ENCODE measurements at regions not wholly inside any gene's neighbourhood (a gene's known extent, or its start where the extent isn't known, plus 50 kb on each side); places are given as distances from the start of the nearest gene placed in this dataset.
"Not testable (repeated sequence)": the region's sequence is repeated elsewhere in the genome, so short reads cannot be mapped to it uniquely, and the experiment has no call there.

DNA sequence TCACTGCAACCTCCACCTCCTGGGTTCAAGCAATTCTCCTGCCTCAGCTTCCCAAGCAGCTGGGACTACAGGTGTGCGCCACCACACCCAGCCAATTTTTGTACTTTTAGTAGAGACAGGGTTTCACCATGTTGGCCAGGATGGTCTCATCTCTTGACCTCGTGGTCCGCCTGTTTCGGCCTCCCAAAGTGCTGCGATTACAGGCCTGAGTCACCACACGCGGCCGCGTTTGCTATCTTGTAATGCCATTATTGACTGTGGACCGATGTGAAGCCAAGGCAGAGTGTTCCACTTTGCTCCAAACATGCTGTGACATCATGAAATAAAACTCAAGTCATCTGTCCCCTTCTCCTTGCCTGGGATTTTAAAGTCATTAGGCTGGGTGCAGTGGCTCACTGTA lies 72.1 kb upstream of the CHD2 start:
- not testable (repeated sequence) for DNase-seq

DNA sequence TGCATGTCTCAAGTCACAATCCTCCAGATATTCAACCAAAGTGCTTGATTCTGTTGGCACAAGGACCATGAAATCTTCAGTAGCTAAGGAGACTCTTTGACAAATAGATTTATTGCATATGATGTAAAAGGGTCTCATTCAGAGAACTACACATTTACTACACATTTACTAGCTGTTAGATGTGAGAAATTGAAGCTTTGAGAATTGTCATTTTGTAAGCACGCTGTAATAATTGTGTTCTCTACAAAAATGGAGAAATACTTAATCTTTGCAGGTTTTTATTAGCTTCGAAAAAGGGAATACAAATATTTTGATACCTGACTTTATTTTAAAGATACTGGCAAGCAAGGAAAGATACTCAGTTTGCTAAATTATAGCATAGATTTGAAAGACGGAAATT lies 70.2 kb upstream of the CHD2 start:
- no peak for DNase-seq

DNA sequence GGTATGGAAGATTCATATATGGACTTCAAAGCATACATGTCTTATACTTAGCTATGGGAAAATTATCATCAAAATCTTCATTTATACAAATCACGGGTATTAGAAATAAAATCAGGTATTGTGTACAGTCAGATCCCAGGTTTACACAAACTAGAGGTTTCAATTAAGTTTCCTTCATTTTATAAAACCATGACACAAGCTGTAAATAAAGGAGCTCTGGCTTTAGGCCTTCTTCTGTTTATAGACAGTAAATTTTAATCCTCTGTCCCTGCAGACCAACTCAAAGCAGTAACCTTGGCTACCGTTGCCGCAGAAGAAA lies 68.8 kb upstream of the CHD2 start:
- DNase-seq, result no peak

DNA sequence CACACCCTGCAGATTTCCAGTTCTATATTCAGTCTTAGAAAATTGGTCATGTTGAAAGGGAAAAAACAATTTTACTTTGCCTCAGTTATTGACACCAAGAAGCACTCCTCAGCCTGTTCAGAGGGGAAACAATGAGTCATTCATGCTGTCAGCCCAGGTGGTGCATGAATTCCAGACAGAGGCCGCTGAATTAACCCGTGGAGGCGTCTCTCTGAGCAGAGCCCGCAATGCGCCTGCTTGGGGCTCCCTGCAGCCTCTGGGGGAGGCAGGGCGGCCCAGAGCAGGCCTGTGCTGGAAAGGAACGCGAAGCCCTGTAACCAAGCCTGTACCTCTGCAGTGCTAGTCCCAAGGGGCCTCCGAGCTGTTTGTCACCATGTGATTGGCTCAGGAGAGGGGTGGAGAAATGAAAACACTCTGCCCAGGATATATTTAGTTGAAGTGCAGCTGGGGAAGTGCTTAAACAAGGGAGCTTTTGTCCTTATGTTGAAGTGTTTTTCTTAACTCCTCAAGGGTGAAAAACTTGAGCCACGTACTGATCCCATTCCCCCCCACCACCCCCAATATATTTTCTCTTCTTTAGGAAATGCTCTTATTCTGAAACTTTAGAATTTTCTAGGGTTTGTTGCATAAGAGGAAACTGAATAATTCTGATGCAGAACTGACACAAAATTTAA lies 68.3 kb upstream of the CHD2 start:
- DNase-seq, result peak; percentile 88

DNA sequence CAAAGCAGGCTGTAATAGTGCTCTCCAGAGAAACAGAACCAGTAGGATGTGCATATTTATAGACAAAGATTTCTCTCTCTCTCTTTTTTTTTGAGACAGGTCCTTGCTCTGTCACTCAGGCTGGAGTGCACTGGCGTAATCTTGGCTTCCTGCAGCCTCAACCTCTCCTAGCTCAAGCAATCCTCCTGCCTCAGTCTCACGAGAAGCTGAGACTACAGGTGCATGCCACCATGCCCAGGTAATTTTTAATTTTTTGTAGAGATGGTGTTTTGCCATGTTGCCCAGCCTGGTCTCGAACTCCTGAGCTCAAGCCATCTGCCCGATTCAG lies 67.1 kb upstream of the CHD2 start:
- DNase-seq, result no peak

DNA sequence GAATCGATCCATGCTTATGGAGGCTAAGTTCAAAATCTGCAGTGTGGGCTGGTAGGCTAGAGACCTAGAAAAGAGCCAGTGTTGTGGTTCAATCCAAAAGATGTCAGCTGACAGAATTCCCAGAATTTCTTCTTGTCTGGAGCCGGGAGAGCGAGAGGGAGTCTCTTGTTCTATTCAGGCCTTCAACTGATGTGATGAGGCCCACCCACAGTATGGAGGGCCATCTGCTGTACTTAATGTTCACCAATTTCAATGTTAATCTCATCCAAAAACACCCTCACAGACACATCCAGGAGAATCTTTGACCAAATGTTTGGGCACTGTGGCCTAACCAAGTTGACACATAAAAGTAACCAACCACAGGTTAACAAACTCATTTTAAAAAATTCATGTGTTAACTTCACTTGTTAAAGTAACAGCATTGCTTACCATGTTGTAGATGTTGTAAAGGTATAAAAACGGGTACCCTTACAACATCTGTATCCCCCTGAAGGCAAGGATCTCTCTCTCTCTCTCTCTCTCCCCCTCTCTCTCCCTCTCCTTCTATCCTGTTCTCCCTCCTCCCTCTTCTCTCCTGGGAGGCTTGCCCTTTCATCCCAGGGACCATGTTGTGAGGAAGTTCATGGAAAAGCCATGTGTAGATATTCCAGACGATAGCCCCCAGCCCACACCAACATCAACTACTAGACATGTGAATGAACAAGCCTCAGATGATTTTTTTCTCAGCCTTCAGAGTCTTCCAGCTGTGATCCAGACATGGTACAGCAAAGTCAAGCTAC lies 66.4 kb upstream of the CHD2 start:
- no peak for DNase-seq

DNA sequence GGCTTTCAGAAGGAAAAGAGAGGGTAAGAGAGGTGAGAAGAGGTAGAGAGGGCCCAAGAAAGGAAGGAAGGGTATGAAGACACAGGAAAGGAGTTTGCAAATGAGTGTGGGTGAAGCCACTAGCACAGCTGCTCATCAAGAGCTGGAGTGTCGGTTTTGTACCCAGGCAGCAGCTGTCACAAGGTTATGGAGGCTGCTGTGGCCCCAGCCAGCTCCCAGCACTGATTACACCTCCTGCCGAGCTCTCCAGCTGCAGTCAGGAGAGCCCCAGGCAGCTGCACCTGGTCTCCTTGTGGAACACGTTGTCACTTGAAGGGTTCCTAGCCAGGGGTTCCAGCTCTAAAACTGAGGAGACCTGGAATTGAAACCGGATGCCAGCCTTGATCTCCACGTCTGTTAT lies 60.4 kb upstream of the CHD2 start:
- DNase-seq, result no peak

DNA sequence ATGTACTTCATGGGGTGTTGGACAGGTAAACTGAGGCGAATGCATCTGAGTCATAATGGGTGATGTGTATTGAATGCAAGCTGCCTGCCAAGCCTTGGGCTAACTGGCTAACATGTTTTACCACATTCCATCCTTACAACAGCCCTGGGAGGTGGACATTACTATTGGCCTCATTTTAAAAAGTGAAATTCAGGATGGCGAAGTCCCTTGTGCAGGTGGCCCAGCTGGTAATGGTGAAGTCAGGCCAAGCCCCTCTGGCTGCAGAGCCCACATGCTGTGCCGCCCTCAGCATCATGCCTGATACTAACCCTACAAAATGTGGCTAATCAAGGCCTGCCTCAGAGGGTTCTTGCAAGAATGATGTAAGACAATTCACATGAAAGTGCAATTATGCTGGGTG lies 60.0 kb upstream of the CHD2 start:
- DNase-seq, result no peak

DNA sequence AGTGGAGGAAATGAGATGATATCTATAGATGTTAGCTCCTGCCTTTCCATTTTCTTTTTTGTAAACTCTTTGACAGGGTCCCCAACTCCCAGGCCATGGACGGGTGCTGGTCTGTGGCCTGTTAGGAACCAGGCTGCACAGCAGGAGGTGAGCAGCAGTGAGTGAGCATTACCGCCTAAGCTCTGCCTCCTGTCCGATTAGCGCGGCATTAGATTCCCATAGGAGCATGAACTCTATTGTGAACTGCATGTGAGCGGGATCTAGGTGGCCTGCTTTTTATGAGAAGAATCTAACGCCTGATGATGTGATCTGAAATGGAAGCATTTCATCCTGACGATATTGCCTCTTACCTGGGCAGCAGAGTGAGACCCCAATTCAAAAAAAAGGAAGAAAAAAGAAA lies 56.8 kb upstream of the CHD2 start:
- no peak for DNase-seq

DNA sequence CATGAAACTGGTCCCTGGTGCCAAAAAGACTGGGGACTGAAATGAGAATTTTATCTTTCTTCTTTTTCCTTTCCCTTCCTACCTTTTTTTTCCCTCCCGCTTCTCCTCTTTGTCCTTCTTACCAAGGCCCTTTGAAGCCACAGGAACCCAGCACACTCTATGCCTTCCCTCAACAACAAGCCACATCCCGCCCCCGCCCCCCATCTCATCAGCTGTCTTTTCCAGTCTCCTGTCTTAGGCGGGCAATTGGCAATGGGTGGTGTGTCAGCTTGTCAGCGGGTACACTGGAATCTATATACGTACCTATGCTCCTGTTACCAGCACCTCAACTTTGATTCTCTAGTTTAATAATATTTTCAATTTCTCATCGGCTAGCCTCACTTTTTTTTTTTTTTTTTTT lies 56.3 kb upstream of the CHD2 start:
- DNase-seq, result no peak

DNA sequence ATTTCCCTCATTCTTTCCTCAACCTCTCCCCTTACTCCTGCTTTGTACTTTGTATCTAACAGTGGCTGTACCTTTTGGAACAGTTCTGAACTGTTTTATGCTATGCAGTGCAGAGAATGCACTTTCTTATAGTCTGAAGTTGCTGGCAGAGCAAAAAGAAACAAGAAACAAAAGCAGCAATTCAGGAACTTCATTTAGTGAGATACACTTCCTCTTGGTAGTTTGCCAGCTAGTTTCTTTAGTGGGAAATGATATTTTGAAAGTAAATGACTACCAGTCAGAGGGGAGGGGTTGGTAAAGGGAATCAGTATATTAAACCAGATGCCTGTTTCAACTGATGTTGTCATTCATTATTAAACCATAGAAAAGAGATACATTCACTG lies 55.0 kb upstream of the CHD2 start:
- no peak for DNase-seq

DNA sequence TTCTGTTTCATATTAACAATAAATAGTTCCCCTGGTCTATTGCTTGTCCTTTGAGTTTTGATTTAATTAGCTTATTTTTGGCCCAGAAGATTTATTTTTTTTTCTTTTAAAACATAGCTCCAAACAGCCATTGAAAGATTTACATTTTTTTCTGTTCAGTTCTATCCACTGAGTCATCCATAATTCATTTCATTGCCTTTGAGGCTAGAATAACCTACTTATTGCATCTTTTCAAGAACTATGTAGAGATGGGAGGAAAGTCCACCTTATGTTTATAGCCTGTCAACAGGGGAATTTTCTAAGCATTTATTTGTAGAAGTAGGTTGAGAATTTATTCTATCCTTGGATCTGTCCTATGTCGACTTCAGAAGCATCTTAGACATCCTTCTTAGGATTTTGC lies 53.4 kb upstream of the CHD2 start:
- DNase-seq, result no peak

DNA sequence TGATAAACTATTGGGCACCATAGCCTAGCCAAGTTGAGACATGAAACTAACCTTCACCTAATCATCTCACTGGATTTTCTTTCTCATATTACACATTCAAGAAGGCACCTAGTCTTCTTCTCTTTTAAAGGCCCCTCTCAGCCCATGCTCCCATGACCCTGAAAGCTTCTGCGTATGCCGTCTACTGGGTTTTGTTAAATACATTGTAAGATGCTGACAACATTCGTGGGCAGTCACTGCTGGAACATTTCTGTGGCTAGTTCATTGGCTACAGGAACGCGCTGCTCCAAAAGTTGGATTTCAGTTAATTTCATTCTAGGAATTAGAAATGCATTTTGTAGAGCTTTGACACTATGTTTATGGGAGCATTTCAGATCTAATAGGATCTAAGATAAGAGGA lies 52.3 kb upstream of the CHD2 start:
- DNase-seq, result no peak

DNA sequence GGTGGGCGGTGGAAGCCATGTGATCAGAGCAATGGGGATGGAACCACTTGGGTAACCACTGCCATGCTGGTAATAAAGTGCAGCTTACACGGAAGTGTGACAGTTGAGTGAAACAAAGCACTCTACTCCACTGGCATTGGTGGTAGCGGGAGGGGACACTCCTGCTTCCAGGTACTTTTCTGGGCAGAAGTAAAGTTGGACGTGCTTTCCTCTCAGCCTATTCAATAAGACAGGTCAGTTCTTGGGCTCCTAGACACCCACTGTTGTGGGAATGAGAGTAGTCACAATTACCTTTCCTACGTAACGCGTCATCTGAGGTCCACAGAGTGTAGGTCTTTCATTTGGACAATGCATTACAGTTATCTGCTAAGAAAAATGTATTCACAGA lies 51.7 kb upstream of the CHD2 start:
- DNase-seq, result no peak

DNA sequence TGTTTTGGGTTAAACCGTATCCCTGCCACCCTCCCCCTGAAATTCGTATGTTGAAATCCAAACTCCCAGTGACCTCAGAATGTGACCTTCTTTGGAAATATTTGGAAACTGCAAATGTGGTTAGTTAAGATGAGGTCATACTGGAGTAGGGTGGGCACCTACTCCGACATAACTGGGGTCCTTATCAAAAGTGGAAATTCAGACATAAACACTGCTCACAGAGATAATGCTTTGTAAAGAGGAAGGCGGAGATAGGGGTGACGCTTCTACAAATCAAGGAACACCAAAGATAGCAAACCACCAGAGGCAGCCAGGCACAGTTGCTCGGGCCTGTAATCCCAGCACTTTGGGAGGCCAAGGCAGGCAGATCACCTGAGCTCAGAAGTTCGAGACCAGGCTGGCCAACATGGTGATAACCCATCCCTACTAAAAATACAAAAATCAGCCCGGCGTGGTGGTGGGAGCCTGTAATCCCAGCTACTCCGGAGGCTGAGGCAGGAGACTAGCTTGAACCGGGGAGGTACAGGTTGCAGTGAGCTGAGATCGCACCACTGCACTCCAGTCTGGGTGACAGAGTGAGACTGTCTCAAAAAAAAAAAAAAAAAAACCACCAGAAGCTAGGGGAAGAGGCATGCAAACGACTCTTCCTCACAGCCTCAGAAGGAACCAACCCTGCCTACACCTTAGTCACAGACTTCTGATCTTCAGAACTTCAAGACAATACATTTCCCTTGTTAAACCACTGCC lies 51.1 kb upstream of the CHD2 start:
- peak; percentile 28 for DNase-seq

DNA sequence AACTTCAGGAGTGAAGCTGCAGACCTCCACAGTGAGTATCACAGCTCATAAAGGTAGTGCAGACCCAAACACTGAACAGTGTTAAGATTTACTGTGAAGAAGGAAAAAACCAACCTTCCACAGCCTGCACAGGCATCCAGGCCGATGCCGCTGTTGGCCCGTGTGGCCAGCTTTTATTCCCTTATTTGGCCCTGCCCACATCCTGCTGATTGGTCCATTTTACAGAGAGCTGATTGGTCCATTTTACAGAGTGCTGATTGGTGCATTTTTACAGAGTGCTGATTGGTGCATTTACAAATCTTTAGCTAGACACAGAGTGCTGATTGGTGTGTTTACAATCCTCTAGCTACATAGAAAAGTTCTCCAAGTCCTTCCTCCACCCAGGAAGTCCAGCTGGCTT lies 49.9 kb upstream of the CHD2 start:
- DNase-seq, result not testable (repeated sequence)
